H4 (cell line): ENCODE measurements at regions not wholly inside any gene's neighbourhood (a gene's known extent, or its start where the extent isn't known, plus 50 kb on each side); places are given as distances from the start of the nearest gene placed in this dataset.
"Not testable (repeated sequence)": the region's sequence is repeated elsewhere in the genome, so short reads cannot be mapped to it uniquely, and the experiment has no call there.

Experiments used
- DNase-seq: peaks from one replicate; pipeline ENCODE4 v3.0.0-alpha.2; 2015; ENCODE audit warnings: low spot score

GRCh38 chr12:18008642-18009041 lies 81.4 kb downstream of the RERGL start:
- DNase-seq: no peak

GRCh38 chr12:17999174-17999801 lies 90.7 kb downstream of the RERGL start:
- no peak for DNase-seq

- peak; percentile 18 for DNase-seq
Observed at GRCh38 chr12:17992002-17992656, 97.9 kb downstream of the RERGL start.

GRCh38 chr12:17982556-17982955 lies 107.4 kb downstream of the RERGL start:
- DNase-seq: no peak

- DNase-seq: no peak
Observed at GRCh38 chr12:17976202-17976601, 113.8 kb downstream of the RERGL start.

GRCh38 chr12:17975763-17976162 lies 114.2 kb downstream of the RERGL start:
- DNase-seq: no peak

GRCh38 chr12:17975239-17975638 lies 114.8 kb downstream of the RERGL start:
- DNase-seq: no peak

GRCh38 chr12:17971850-17972249 lies 118.1 kb downstream of the RERGL start:
- no peak for DNase-seq

GRCh38 chr12:17954788-17955187 lies 135.2 kb downstream of the RERGL start:
- DNase-seq: no peak

- DNase-seq: no peak
Observed at GRCh38 chr12:17950898-17951297, 139.1 kb downstream of the RERGL start.

- no peak for DNase-seq
Observed at GRCh38 chr12:17949558-17950141, 140.3 kb downstream of the RERGL start.

- DNase-seq: peak; percentile 46
Observed at GRCh38 chr12:17928708-17929366, 161.2 kb downstream of the RERGL start.

- DNase-seq: no peak
Observed at GRCh38 chr12:17918013-17918412, 172.0 kb downstream of the RERGL start.

GRCh38 chr12:17884581-17884980 lies 205.4 kb downstream of the RERGL start:
- no peak for DNase-seq

- no peak for DNase-seq
Observed at GRCh38 chr12:17878714-17879113, 211.3 kb downstream of the RERGL start.

- DNase-seq: no peak
Observed at GRCh38 chr12:17875230-17875629, 214.8 kb downstream of the RERGL start.

- DNase-seq: no peak
Observed at GRCh38 chr12:17866802-17867201, 223.2 kb downstream of the RERGL start.

GRCh38 chr12:17855548-17855947 lies 234.4 kb downstream of the RERGL start:
- DNase-seq: not testable (repeated sequence)

GRCh38 chr12:17853054-17853453 lies 236.9 kb downstream of the RERGL start:
- DNase-seq: no peak

GRCh38 chr12:17841496-17841895 lies 248.5 kb downstream of the RERGL start:
- DNase-seq: no peak

GRCh38 chr12:17829813-17830212 lies 260.2 kb downstream of the RERGL start:
- DNase-seq: no peak

GRCh38 chr12:17818931-17819330 lies 271.1 kb downstream of the RERGL start:
- DNase-seq: no peak

GRCh38 chr12:17810399-17810798 lies 279.6 kb downstream of the RERGL start:
- DNase-seq: no peak
